ENCODE measurements at regions not wholly inside any gene's neighbourhood (a gene's known extent, or its start where the extent isn't known, plus 50 kb on each side); places are given as distances from the start of the nearest gene placed in this dataset.

DNA sequence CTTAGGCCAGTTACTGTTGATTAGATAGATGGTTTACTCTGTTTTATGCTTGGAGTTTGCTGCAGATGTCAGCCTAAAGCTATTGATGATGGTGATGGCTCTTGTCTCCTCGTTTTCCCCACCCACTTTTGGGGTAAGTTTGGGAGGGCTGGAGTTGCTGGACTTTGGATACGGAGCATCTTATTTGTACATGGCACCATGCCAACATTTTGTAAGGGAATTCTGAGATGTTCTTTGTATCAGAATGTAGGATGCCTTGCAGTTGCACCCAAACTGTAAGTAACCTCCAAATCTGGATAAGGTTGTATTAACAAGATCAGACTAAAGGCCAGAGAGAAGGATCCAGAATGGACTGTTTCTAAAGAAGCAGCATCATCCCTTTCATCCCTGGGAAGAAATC is 551.9 kb upstream of the ZFHX3 start:
- TF ChIP-seq, protein P1, sequence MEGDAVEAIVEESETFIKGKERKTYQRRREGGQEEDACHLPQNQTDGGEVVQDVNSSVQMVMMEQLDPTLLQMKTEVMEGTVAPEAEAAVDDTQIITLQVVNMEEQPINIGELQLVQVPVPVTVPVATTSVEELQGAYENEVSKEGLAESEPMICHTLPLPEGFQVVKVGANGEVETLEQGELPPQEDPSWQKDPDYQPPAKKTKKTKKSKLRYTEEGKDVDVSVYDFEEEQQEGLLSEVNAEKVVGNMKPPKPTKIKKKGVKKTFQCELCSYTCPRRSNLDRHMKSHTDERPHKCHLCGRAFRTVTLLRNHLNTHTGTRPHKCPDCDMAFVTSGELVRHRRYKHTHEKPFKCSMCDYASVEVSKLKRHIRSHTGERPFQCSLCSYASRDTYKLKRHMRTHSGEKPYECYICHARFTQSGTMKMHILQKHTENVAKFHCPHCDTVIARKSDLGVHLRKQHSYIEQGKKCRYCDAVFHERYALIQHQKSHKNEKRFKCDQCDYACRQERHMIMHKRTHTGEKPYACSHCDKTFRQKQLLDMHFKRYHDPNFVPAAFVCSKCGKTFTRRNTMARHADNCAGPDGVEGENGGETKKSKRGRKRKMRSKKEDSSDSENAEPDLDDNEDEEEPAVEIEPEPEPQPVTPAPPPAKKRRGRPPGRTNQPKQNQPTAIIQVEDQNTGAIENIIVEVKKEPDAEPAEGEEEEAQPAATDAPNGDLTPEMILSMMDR (conservative IDR thresholded peaks at IDR 0.05; ENCODE audit: low read depth in 2 of 2), result no peak
- TF ChIP-seq REST (IDR thresholded peaks at IDR 0.05; ENCODE audit: unreplicated experiment) (no peak), EZH2 (IDR thresholded peaks at IDR 0.05; ENCODE audit: low read depth, unreplicated experiment) (no peak), JUNB (IDR thresholded peaks at IDR 0.05; ENCODE audit: unreplicated experiment) (no peak), EZH2phosphoT487 (IDR thresholded peaks at IDR 0.05; ENCODE audit: unreplicated experiment) (no peak), POLR2AphosphoS5 (IDR thresholded peaks at IDR 0.05; ENCODE audit: low read depth) (no peak), ZNF331 (CRISPR knock-in tag; IDR thresholded peaks at IDR 0.05; ENCODE audit: low read depth) (no peak), STAT1 (IDR thresholded peaks at IDR 0.05; ENCODE audit: unreplicated experiment) (no peak), CREB1 (CRISPR knock-in tag; IDR thresholded peaks at IDR 0.05; ENCODE audit: low read depth) (no peak), NANOG (IDR thresholded peaks at IDR 0.05; ENCODE audit: borderline replicate concordance) (no peak), ZNF114 (CRISPR knock-in tag; IDR thresholded peaks at IDR 0.05) (no peak)
- TF ChIP-seq, protein P2, sequence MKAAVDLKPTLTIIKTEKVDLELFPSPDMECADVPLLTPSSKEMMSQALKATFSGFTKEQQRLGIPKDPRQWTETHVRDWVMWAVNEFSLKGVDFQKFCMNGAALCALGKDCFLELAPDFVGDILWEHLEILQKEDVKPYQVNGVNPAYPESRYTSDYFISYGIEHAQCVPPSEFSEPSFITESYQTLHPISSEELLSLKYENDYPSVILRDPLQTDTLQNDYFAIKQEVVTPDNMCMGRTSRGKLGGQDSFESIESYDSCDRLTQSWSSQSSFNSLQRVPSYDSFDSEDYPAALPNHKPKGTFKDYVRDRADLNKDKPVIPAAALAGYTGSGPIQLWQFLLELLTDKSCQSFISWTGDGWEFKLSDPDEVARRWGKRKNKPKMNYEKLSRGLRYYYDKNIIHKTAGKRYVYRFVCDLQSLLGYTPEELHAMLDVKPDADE (IDR thresholded peaks at IDR 0.05), result no peak
